DMS53 treated with DMSO at 0.1 percent for 48 hours (cell line): ENCODE measurements at regions not wholly inside any gene's neighbourhood (a gene's known extent, or its start where the extent isn't known, plus 50 kb on each side); places are given as distances from the start of the nearest gene placed in this dataset.
"Not testable (repeated sequence)": the region's sequence is repeated elsewhere in the genome, so short reads cannot be mapped to it uniquely, and the experiment has no call there.

Experiments
- DNase-seq: peaks from one replicate; lab custom pipeline; 2025; ENCODE audit not compliant: unreplicated experiment; lab: John Stamatoyannopoulos, UW

DNA sequence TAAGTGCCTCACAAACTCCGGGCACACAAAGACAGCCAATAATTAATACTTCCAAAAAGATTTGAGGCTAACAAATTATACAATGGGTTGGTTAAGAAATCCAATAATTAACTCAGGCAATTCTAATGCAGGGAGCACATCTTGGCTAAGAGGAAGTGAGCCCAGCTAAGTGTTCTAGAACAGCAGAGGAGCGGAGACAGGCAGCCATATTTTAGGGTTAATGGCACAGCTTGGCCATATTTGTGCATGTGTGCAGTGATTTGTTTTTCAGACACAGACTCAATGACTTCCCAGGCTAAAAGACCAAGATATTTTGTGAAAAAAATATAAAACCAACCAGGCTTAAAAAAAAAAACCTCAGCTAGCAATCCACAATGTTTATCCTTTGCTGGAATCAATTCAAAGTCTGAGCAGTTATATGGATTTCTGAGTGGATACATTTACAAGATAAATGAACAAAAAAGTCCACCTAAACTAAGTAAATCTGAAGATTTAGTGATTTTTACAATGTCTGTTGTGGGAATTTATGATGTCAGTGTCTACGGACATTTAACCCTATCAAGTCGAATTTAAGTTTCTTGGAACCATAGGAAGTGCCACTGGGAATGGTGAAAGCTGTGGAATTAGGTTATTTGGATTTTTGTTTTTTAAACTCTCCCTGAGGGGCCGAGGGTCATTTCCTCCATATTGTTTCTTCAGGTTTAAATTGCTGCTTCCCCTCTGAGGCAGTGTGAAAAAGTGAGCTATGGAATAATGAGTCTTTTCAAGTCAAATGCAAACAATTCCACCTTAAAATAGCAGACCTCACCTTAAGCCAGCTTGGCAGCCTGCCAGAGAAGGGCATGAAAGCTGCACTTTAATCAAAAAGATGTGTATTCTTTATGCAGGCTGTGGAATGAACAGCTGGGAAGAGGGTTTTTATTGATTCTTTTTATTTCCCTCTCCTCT lies 413.7 kb upstream of the TBL1XR1 start:
- peak; percentile 35 for DNase-seq

- DNase-seq: no peak
Observed at GRCh38 chr3:177611752-177612334, 414.6 kb upstream of the TBL1XR1 start.

GRCh38 chr3:177613901-177614300 lies 416.6 kb upstream of the TBL1XR1 start:
- no peak for DNase-seq

DNA sequence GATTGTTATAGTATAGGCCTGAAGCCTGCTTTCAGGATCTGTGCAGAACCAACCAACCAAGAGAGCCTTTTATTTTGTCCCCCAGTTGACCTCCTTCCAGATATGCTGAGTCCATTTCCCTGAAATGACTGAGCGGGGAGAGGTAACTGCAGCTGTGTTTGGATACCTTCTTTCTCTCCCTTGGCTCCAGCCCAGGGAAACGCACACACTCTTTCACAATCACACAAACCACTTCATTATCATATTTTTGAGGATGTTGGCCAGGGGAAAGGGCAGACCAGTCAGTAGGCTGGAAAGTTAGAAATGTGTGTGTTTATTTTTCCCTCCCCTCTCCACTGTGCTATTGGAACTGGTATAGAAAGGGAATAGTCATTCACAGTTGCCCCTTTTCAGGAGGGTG lies 417.7 kb upstream of the TBL1XR1 start:
- DNase-seq: peak; percentile 37

GRCh38 chr3:177618873-177619733 lies 421.8 kb upstream of the TBL1XR1 start:
- DNase-seq: no peak

DNA sequence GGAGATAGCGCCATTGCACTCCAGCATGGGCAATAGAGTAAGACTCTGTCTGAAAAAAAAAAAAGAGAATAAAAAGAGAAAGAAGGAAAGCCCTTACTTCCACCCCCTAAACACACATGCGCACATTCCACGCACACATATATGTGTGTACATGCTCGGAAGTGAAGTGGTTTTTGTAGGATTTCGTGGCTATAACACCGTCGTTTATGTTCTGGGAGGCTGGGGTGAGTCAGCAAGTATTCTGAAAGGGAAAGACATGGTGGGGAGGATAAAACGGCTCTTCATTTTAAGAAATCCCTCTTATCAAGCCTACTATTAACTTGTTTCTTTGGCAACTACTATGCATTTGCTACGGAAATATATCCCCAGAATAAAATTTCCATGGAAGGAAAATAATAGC lies 422.8 kb upstream of the TBL1XR1 start:
- DNase-seq: no peak

- no peak for DNase-seq
Observed at GRCh38 chr3:177622520-177622919, 425.2 kb upstream of the TBL1XR1 start.

- no peak for DNase-seq
Observed at GRCh38 chr3:177622982-177623617, 425.8 kb upstream of the TBL1XR1 start.

DNA sequence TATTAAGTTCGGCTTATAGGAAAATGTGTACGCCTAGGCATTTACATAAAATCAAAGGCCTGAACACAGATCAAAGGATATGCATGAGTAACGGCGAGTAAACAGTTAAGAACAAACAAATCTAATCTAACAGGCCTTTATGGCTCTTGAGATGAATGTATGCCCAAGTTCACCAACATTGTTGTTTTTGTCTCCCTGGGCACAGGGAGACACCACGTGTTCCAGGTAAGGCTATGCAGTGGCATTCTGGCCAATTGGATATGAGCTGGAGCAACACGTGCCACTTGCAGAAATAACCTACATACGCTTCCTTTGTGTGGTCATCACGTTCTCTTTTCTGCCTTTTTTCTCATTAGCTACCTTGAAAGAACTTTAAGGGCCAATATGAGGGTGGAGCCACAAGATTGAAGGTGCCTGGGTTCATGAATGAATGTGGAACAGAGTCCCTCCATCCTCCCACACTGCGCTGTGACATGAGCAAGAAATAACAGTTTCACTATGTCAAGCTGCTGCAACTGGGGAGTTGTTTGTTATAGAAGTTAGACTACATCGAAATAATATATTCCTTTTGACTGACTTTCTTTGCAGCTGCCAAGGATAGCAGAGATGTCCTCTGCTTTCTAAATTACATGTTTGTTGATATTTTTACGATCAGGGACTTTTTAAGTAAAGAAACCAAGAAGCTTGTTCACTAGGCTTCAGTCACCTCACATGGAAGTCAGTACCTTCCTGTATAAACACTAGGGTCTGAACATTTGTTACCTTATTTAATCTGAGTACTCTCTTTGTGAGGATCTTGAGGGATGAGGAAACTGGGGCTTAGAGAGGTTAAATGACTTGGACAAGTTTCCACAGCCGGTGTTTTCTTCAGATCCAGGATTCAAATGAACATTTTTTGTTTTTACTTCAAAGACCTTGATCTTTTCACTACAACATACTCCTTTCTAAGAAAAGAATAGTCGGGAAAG lies 427.5 kb upstream of the TBL1XR1 start:
- DNase-seq: peak; percentile 77

GRCh38 chr3:177626045-177626444 lies 428.8 kb upstream of the TBL1XR1 start:
- no peak for DNase-seq

- not testable (repeated sequence) for DNase-seq
Observed at GRCh38 chr3:177628095-177628719, 430.9 kb upstream of the TBL1XR1 start.

DNA sequence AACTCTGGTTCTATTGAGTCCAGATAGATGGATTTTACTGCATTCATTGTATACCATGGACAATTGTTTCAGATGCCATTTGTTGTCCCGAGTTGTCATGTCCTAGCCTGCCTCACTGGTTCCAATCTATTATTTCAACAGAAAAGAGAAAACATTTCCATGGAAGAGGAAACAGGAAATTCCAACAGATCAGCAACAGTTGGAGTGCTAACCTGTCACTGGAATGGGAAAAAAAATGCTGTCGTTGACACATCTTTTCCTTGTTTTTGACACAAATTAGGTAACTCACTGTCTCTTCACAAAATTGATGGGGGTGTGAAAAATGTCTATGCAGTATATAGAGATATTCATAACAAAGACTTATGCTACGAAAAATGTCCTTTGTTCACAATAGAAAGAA lies 432.0 kb upstream of the TBL1XR1 start:
- DNase-seq: no peak

DNA sequence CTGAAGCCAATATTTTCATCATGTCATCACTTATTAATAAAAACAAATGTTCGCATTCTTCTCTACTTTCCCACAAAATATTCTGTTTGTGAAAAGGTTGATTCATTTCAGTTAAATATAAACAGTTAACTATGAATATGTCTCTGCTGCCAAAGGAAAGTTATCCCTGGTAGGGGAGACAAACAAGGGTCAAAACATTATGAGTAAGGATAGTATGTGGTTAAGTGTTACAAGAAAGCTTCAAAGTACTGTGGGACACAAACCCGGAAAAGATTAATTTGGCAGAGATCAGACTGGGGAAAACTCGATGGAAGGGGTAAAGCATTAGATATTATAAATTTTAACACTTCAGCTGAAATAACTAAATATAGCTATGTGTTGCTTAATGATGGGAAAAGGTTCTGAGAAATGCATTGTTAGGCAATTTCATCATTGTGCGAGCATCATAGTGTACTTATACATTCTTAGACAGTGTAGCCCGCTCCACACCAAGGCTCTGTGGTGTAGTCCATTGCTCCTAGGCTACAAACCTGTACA lies 436.5 kb upstream of the TBL1XR1 start:
- DNase-seq: no peak

- not testable (repeated sequence) for DNase-seq
Observed at GRCh38 chr3:177635601-177636106, 438.4 kb upstream of the TBL1XR1 start.

DNA sequence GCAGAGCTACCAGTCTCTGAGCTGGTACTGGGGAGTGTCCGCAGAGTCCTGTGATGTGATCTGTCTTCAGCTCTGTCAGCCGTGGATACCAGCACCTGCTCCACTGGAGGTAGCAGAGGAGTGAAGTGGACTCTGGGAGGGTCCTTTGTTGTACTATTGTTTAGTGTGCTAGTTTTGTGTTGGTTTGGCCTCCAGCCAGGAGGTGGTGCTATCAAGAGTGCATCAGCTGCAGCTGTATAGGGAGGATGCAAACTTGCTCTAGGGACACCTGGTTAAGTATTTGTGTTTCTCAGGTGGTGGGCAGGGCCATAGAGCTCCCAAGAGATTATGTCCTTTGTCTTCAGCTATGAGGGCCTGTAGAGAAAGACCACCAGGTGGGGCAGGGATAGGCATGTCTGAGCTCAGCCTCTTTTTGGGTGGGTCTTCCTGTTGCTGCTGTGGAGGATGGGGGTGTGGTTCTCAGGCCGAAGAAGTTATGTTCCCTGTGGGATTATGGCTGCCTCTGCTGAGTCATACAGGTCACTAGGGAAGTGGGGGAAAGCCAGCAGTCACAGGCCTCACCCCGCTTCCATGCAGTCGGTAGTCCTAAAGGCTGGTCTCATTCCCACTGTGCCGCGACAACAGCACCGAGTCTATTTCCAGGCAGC lies 443.2 kb upstream of the TBL1XR1 start:
- DNase-seq: peak; percentile 55

DNA sequence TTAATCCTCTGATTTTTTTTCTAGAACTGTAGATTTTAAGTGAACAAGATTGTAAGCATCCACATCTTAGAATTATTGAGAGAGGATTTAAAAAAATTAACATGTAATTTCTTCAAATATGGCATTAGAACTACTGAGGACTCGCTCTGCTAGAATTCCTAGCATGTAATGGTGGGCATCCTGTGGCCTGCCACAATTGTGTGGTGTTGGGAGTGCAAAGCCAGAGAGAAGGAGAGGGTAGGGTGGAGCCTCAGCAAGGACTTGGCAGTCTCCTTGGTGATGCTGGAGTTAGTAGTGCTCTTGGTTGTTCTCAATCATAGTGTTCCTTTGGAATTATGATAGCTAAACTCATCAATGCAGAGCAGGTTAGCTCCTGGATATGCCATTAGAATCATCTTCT lies 443.9 kb upstream of the TBL1XR1 start:
- no peak for DNase-seq

- DNase-seq: no peak
Observed at GRCh38 chr3:177642042-177642803, 444.9 kb upstream of the TBL1XR1 start.

- no peak for DNase-seq
Observed at GRCh38 chr3:177642804-177643125, 445.5 kb upstream of the TBL1XR1 start.
